Astrocyte (in vitro differentiated cells and primary cell): ENCODE measurements at regions not wholly inside any gene's neighbourhood (a gene's known extent, or its start where the extent isn't known, plus 50 kb on each side); places are given as distances from the start of the nearest gene placed in this dataset.

ENCODE experiments used
- CTCF ChIP-seq: IDR thresholded peaks from 2 replicates; pipeline ENCODE4 v1.5.1; 2011; ENCODE audit warnings: low read depth, mild to moderate bottlenecking, inconsistent platforms, low read length, moderate library complexity; ENCODE audit not compliant: insufficient read depth
- EZH2 ChIP-seq: IDR thresholded peaks from 2 replicates; pipeline ENCODE4 v1.6.1; 2012; ENCODE audit warnings: mild to moderate bottlenecking, low read length, inconsistent platforms; ENCODE audit not compliant: insufficient read depth

GRCh38 chr20:39916236-39916765 is 772.7 kb downstream of the MAFB start:
- TF ChIP-seq CTCF (no peak), EZH2 (no peak)
